LNCAP (cell line): ENCODE measurements at regions not wholly inside any gene's neighbourhood (a gene's known extent, or its start where the extent isn't known, plus 50 kb on each side); places are given as distances from the start of the nearest gene placed in this dataset.

Experiments
- TF ChIP-seq, protein P1 (sequence below): fragments of 450-650 bp; IDR thresholded peaks from 2 replicates; pipeline ENCODE4 v1.5.1; 2017; ENCODE audit warnings: mild to moderate bottlenecking

DNA sequence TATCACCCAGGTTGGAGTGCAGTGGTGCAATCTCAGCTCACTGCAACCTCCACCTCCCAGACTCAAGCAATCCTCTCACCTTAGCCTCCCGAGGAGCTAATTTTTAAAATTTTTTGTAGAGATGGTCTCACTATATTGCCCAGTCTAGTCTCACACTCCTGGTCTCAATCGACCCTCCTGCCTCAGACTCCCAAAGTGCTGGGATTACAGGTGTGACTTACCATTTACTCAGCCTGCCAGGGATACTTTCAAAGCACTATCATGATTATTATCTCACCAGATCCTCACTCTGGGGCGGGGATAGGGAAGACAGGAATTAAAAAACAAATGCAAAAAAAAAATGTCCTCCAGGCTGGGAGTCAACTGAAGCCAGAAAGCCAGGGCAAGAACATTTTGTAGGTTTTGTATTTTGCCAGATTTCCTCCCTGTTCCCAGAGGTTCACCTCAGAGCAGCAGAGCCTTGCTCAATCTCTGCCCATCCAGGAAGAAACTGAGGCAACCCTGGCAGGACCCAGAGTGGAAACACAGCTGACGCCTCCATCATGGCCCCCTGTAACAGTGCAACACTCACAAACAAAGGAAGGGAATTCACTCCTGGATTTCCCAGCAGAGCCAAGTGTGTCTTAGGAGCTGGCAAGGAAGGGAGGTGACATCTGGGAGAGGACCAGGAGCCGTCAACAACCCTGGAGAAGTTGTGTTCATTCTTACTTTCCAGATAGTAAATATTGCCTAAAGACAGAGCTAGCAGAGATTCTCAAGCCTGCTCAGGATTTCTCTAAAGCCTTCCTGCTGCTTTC, 73.9 kb downstream of the IRF2BPL start:
- TF ChIP-seq, protein P1, sequence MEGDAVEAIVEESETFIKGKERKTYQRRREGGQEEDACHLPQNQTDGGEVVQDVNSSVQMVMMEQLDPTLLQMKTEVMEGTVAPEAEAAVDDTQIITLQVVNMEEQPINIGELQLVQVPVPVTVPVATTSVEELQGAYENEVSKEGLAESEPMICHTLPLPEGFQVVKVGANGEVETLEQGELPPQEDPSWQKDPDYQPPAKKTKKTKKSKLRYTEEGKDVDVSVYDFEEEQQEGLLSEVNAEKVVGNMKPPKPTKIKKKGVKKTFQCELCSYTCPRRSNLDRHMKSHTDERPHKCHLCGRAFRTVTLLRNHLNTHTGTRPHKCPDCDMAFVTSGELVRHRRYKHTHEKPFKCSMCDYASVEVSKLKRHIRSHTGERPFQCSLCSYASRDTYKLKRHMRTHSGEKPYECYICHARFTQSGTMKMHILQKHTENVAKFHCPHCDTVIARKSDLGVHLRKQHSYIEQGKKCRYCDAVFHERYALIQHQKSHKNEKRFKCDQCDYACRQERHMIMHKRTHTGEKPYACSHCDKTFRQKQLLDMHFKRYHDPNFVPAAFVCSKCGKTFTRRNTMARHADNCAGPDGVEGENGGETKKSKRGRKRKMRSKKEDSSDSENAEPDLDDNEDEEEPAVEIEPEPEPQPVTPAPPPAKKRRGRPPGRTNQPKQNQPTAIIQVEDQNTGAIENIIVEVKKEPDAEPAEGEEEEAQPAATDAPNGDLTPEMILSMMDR = no peak

GRCh38 chr14:76953311-76953945, 75.1 kb downstream of the IRF2BPL start:
- TF ChIP-seq, protein P1 = no peak

- TF ChIP-seq, protein P1 = no peak
Observed at GRCh38 chr14:76951166-76951565, 77.3 kb downstream of the IRF2BPL start.

- TF ChIP-seq, protein P1 = no peak
Observed at GRCh38 chr14:76950055-76951020, 78.2 kb downstream of the IRF2BPL start.

DNA sequence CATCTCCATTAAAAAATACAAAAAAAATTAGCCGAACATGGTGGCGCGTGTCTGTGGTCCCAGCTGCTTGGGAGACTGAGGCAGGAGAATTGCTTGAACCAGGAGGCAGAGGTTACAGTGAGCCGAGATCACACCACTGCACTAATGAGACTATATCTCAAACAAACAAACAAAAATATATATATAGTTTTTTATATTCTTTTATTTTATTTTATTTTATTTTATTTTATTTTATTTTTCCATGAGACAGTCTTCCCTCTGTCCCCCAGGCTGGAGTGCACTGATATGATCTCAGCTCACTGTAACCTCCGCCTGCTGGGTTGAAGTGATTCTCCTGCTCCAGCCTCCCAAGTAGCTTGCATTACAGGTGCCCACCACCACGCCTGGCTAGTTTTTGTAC, 79.5 kb downstream of the IRF2BPL start:
- TF ChIP-seq, protein P1 = no peak

GRCh38 chr14:76948213-76948947, 80.1 kb downstream of the IRF2BPL start:
- TF ChIP-seq, protein P1 = no peak

DNA sequence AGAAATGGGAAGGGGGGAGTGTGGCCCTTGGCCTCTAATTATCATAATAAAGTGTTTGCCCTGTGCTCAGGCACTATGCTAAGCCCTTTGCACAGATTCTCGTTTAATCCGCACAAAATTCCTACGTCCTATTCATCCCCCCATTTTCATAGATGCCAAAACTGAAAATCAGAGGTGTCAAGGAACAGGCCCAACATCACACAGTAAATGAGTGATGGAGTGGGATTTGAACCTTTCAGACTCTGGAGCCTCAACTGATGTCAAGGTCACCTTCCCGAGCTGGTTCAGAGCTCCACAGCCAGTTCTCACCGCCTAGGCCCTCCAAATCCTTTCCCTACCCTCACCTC, 80.7 kb downstream of the IRF2BPL start:
- TF ChIP-seq, protein P1 = no peak
